IMR-90 (cell line): ENCODE measurements at regions not wholly inside any gene's neighbourhood (a gene's known extent, or its start where the extent isn't known, plus 50 kb on each side); places are given as distances from the start of the nearest gene placed in this dataset.
A peak's percentile ranks its signal among the peaks of the same experiment; 100 is the strongest.

Source experiments
- ATAC-seq: fragments of 200-7000 bp; cut with Tn5 transposase; 2 replicates; pipeline ENCODE4 v1.9.1; 2020; ENCODE audit warnings: low read depth, mild to moderate bottlenecking, moderate library complexity
- BruUV-seq: library from RNA; stranded (reverse); fragments of 400-500 nt; replicated peaks from 2 replicates; lab custom pipeline; 2021; lab: Mats Ljungman, UMichigan
- CTCF ChIA-PET: fragments of 300-600 bp; formaldehyde crosslinking; extraction: SDS; loops from one replicate; lab custom pipeline; 2021; ENCODE audit warnings: antibody characterized with exemption; lab: Yijun Ruan, JAX
- POLR2A ChIA-PET: fragments of 300-600 bp; sonication (Branson Sonifier 250); formaldehyde crosslinking; loops from one replicate; lab custom pipeline; 2022; ENCODE audit warnings: antibody characterized with exemption; ENCODE audit not compliant: unreplicated experiment; lab: Charles Lee
- DNase-seq: peaks from one replicate; pipeline ENCODE4 v3.0.0; 2013
- H2AFZ ChIP-seq: replicated peaks from 2 replicates; pipeline ENCODE3; 2013; ENCODE audit warnings: low read length, mild to moderate bottlenecking; ENCODE audit not compliant: poor library complexity
- H2AK5ac ChIP-seq: 2 replicates; pipeline ENCODE4 v1.6.1; 2013; ENCODE audit warnings: low read depth, low read length, inconsistent platforms
- H2AK9ac ChIP-seq: replicated peaks from 2 replicates; pipeline ENCODE3; 2013; ENCODE audit warnings: mild to moderate bottlenecking, low read depth, low read length, moderate library complexity; ENCODE audit not compliant: poor library complexity
- H2BK120ac ChIP-seq: 2 replicates; pipeline ENCODE4 v1.6.1; 2013; ENCODE audit warnings: low read depth, low read length, inconsistent platforms
- H2BK15ac ChIP-seq: 3 replicates; pipeline ENCODE4 v1.6.1; 2013; ENCODE audit warnings: low read depth, low read length, inconsistent platforms
- H2BK20ac ChIP-seq: 2 replicates; pipeline ENCODE4 v1.6.1; 2013; ENCODE audit warnings: low read depth, mild to moderate bottlenecking, inconsistent platforms, low read length, moderate library complexity
- H2BK5ac ChIP-seq: 2 replicates; pipeline ENCODE4 v1.6.1; 2013; ENCODE audit warnings: mild to moderate bottlenecking, low read depth, low read length, inconsistent platforms; ENCODE audit not compliant: poor library complexity, severe bottlenecking
- H3K14ac ChIP-seq: replicated peaks from 2 replicates; pipeline ENCODE4 v1.6.1; 2013; ENCODE audit warnings: low read depth, low read length, inconsistent platforms
- H3K18ac ChIP-seq: 2 replicates; pipeline ENCODE4 v1.6.1; 2013; ENCODE audit warnings: low read depth, low read length, control low read depth
- H3K23ac ChIP-seq: 2 replicates; pipeline ENCODE4 v1.6.1; 2013; ENCODE audit warnings: low read depth, low read length, inconsistent platforms
- H3K27ac ChIP-seq: 2 replicates; pipeline ENCODE4 v1.5.1; 2013; ENCODE audit warnings: mild to moderate bottlenecking, control low read depth, low read length; ENCODE audit not compliant: insufficient read depth
- H3K27me3 ChIP-seq: 2 replicates; pipeline ENCODE4 v1.6.1; 2013; ENCODE audit warnings: low read length; ENCODE audit not compliant: control insufficient read depth, insufficient read depth
- H3K36me3 ChIP-seq: 2 replicates; pipeline ENCODE4 v1.6.1; 2013; ENCODE audit warnings: low read length, mixed read lengths; ENCODE audit not compliant: control insufficient read depth, insufficient read depth
- H3K4ac ChIP-seq: 2 replicates; pipeline ENCODE4 v1.6.1; 2013; ENCODE audit warnings: low read depth, low read length, inconsistent platforms
- H3K4me1 ChIP-seq: 2 replicates; pipeline ENCODE4 v1.6.1; 2013; ENCODE audit warnings: low read length, mixed read lengths; ENCODE audit not compliant: control insufficient read depth, insufficient read depth
- H3K4me2 ChIP-seq: 2 replicates; pipeline ENCODE4 v1.6.1; 2013; ENCODE audit warnings: low read depth, mild to moderate bottlenecking, control low read depth, low read length, moderate library complexity
- H3K4me3 ChIP-seq: 2 replicates; pipeline ENCODE4 v1.5.1; 2013; ENCODE audit warnings: low read depth, mild to moderate bottlenecking, control low read depth, low read length, moderate library complexity; ENCODE audit not compliant: insufficient read depth
- H3K56ac ChIP-seq: 2 replicates; pipeline ENCODE4 v1.6.1; 2013; ENCODE audit warnings: low read length, inconsistent platforms; ENCODE audit not compliant: insufficient read depth; ENCODE audit errors: extremely low read depth
- H3K79me1 ChIP-seq, 2 experiments: 2 replicates each; pipeline ENCODE4 v1.6.1; 2013; ENCODE audit warnings: low read length in 2 of 2, inconsistent platforms in 1 of 2, low read depth in 1 of 2
- H3K9ac ChIP-seq: 2 replicates; pipeline ENCODE4 v1.6.1; 2013; ENCODE audit warnings: low read depth, low read length, control low read depth
- H3K9me1 ChIP-seq: 2 replicates; pipeline ENCODE4 v1.6.1; 2013; ENCODE audit warnings: low read length, inconsistent platforms; ENCODE audit not compliant: insufficient read depth
- H3K9me3 ChIP-seq: 2 replicates; pipeline ENCODE4 v1.6.1; 2013; ENCODE audit warnings: low read length; ENCODE audit not compliant: control insufficient read depth, insufficient read depth
- H4K20me1 ChIP-seq: 2 replicates; pipeline ENCODE4 v1.6.1; 2013; ENCODE audit warnings: low read length, inconsistent platforms; ENCODE audit not compliant: insufficient read depth
- H4K5ac ChIP-seq: 2 replicates; pipeline ENCODE4 v1.6.1; 2013; ENCODE audit warnings: mild to moderate bottlenecking, low read depth, low read length, control low read depth
- H4K8ac ChIP-seq, 2 experiments: 2 replicates each; pipeline ENCODE4 v1.6.1; 2013; ENCODE audit warnings: low read depth in 2 of 2, low read length in 2 of 2, control low read depth in 1 of 2, inconsistent platforms in 1 of 2
- H4K91ac ChIP-seq: 2 replicates; pipeline ENCODE4 v1.6.1; 2013; ENCODE audit warnings: low read depth, low read length, inconsistent platforms; ENCODE audit not compliant: insufficient read depth
- CEBPB ChIP-seq: IDR thresholded peaks from 2 replicates; pipeline ENCODE4 v1.6.1; 2012; ENCODE audit warnings: low read depth, low read length, improper control_type of control experiment
- CHD1 ChIP-seq: IDR thresholded peaks from 2 replicates; pipeline ENCODE4 v1.6.1; 2012; ENCODE audit warnings: low read depth, low read length, improper control_type of control experiment
- CTCF ChIP-seq: conservative IDR thresholded peaks from 2 replicates; pipeline ENCODE4 v1.5.1; 2012; ENCODE audit warnings: mild to moderate bottlenecking, low read depth, low read length, improper control_type of control experiment
- ELK1 ChIP-seq: fragments of 150-350 bp; IDR thresholded peaks from 2 replicates; pipeline ENCODE4 v1.6.1; 2016; ENCODE audit warnings: low read depth, mild to moderate bottlenecking, low read length, moderate library complexity, borderline replicate concordance
- FOS ChIP-seq: fragments of 150-350 bp; IDR thresholded peaks from 2 replicates; pipeline ENCODE4 v1.6.1; 2016; ENCODE audit warnings: low read depth, low read length
- MAFK ChIP-seq: IDR thresholded peaks from 2 replicates; pipeline ENCODE4 v1.6.1; 2012; ENCODE audit warnings: low read depth, low read length, improper control_type of control experiment
- MAZ ChIP-seq: IDR thresholded peaks from 2 replicates; pipeline ENCODE4 v1.6.1; 2012; ENCODE audit warnings: low read depth, mild to moderate bottlenecking, low read length, improper control_type of control experiment, moderate library complexity, borderline replicate concordance
- MXI1 ChIP-seq: IDR thresholded peaks from 2 replicates; pipeline ENCODE4 v1.6.1; 2012; ENCODE audit warnings: low read depth, mild to moderate bottlenecking, low read length, moderate library complexity, borderline replicate concordance
- NFE2L2 ChIP-seq: fragments of 150-350 bp; IDR thresholded peaks from 2 replicates; pipeline ENCODE4 v1.6.1; 2016; ENCODE audit warnings: low read depth, mild to moderate bottlenecking, low read length
- POLR2A ChIP-seq: IDR thresholded peaks from 2 replicates; pipeline ENCODE4 v1.6.1; 2012; ENCODE audit warnings: mild to moderate bottlenecking, low read depth, low read length
- RAD21 ChIP-seq: IDR thresholded peaks from 2 replicates; pipeline ENCODE4 v1.6.1; 2012; ENCODE audit warnings: low read length, improper control_type of control experiment
- RCOR1 ChIP-seq: IDR thresholded peaks from 2 replicates; pipeline ENCODE4 v1.6.1; 2012; ENCODE audit warnings: mild to moderate bottlenecking, low read length, improper control_type of control experiment; ENCODE audit not compliant: insufficient replicate concordance
- SMC3 ChIP-seq: fragments of 150-350 bp; IDR thresholded peaks from 2 replicates; pipeline ENCODE4 v1.6.1; 2016; ENCODE audit warnings: low read depth, mild to moderate bottlenecking, antibody characterized with exemption, low read length, moderate library complexity
- USF2 ChIP-seq: fragments of 150-350 bp; IDR thresholded peaks from 2 replicates; pipeline ENCODE4 v1.6.1; 2017; ENCODE audit warnings: mild to moderate bottlenecking, antibody characterized with exemption, low read length, low read depth
- WGBS, 2 experiments: methylation state at CpG; one replicate each; pipeline versions ENCODE4 v1.1.5 to v1.1.7; 2013; ENCODE audit warnings: missing lambda C conversion rate in 2 of 2; ENCODE audit not compliant: insufficient read length in 1 of 2; ENCODE audit errors: extremely low coverage in 2 of 2; 5-methylcytosine and 5-hydroxymethylcytosine counted together
- dilution Hi-C: fragments of 300-500 bp; cut with HindIII; formaldehyde crosslinking; loops from one replicate; pipeline ENCODE4 v1.14.3; 2018; ENCODE audit warnings: low sequenced_read_pairs; ENCODE audit not compliant: unreplicated experiment
- in situ Hi-C: fragments of 300-500 bp; cut with MboI; formaldehyde crosslinking; loops from 3 replicates; pipeline ENCODE4 v1.14.3; 2019; ENCODE audit warnings: low sequenced_read_pairs, inconsistent platforms, mixed read lengths
- intact Hi-C: fragments of 100-400 bp; cut with micrococcal nuclease; formaldehyde crosslinking; loops from 2 replicates; pipeline ENCODE4 v1.10.0; 2022

GRCh38 chr3:159472611-159473010 lies 516.0 kb upstream of the IL12A start:
- Histone ChIP-seq H4K91ac (no peak overlapping the region), H2BK120ac (no peak overlapping the region), H4K20me1 (no peaks in the 10 kb centered on the region), H2AK9ac (no peak overlapping the region), H3K27me3 (no peaks in the 10 kb centered on the region), H3K23ac (no peak overlapping the region), H2BK5ac (no peak overlapping the region), H2AK5ac (no peak overlapping the region), H3K14ac (no peak overlapping the region; the same call in 1 of the 2 replicates), H2BK20ac (no peak overlapping the region), H4K8ac (no peak overlapping the region), H3K18ac (no peak overlapping the region), H2BK15ac (no peak overlapping the region), H4K5ac (no peak overlapping the region), H3K9me1 (no peaks in the 10 kb centered on the region), H3K4me3 (no peak overlapping the region), H3K79me1 (no peaks in the 10 kb centered on the region), H3K56ac (no peak overlapping the region), H3K4me2 (no peak overlapping the region), H2AFZ (peak overlapping the region; percentile 36), H3K4ac (no peak overlapping the region), H3K4me1 (no peaks in the 10 kb centered on the region), H3K9me3 (no peaks in the 10 kb centered on the region), H3K27ac (no peak overlapping the region), H3K36me3 (no peaks in the 10 kb centered on the region), H3K9ac (no peak overlapping the region)
- 60% methylated on average over 1 of the region's 4 CpGs; no CpG with 5 or more reads in 1 of the 2 experiments for WGBS, 2 experiments
- ChIA-PET CTCF (no interaction called here), POLR2A (no interaction called here)
- intact Hi-C loops = no loop called here
- dilution Hi-C loops = no loop called here
- TF ChIP-seq MAFK (no peak), RCOR1 (no peak), ELK1 (no peak), CTCF (no peak), MXI1 (no peak), POLR2A (no peak), CEBPB (no peak), SMC3 (no peak), NFE2L2 (no peak), CHD1 (no peak), FOS (no peak), MAZ (no peak), USF2 (no peak), RAD21 (no peak)
- in situ Hi-C loops = no loop called here
- BruUV-seq = no TSS peak
- no peak for DNase-seq
- ATAC-seq = no peak
